ENCODE measurements at regions not wholly inside any gene's neighbourhood (a gene's known extent, or its start where the extent isn't known, plus 50 kb on each side); places are given as distances from the start of the nearest gene placed in this dataset.

DNA sequence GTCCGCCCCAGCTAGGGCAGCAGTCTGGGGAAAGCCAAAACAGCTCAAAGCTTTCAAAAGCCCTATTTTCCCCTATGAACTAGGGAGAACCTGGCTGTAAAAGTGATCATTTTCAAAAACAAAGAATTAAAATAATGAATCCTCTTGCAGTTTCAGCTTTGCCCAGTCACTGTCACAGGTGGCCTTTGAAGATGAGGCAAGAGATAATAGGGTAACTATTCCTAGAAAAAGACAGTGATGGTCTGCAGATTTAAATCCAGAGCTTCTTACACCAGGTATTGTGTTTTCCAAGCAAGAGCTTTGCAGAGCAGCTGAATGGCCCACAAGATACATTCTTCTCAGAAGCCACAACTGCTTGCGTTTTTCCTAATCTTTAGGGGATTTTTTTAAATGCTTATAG lies 80.2 kb upstream of the NUDT4 start:
- DNase-seq (ENCODE audit: low read depth in 2 of 2): no peak

DNA sequence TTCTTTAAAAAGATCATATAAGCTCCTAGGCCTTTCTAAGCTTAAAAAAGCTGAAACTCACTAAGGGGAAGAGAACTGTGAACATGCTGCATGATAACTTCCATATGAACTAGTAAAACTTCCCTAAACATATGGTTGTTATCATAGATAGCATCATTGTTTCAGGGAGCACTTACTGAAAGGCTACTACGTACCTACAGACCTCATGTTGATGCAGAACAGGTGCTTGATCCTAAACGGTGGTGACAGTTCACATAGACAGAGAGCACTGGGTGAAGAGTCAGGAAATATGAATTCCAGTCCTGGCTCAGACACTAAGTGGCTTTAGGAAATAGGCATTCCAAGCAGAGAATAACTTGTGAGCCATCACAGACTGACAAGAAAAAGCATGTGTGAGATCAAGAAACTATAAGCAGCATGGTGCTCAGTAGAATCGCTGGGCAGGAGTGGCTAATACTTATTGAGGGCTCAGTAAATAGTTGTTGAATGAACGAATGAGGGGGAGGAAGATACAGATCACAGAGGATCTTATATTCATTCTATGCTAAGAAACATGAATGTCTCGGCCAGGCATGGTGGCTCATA lies 78.4 kb upstream of the NUDT4 start:
- DNase-seq (ENCODE audit: low read depth in 2 of 2): no peak

GRCh38 chr12:93300611-93301021 lies 77.1 kb upstream of the NUDT4 start:
- DNase-seq (ENCODE audit: low read depth in 2 of 2): no peak

DNA sequence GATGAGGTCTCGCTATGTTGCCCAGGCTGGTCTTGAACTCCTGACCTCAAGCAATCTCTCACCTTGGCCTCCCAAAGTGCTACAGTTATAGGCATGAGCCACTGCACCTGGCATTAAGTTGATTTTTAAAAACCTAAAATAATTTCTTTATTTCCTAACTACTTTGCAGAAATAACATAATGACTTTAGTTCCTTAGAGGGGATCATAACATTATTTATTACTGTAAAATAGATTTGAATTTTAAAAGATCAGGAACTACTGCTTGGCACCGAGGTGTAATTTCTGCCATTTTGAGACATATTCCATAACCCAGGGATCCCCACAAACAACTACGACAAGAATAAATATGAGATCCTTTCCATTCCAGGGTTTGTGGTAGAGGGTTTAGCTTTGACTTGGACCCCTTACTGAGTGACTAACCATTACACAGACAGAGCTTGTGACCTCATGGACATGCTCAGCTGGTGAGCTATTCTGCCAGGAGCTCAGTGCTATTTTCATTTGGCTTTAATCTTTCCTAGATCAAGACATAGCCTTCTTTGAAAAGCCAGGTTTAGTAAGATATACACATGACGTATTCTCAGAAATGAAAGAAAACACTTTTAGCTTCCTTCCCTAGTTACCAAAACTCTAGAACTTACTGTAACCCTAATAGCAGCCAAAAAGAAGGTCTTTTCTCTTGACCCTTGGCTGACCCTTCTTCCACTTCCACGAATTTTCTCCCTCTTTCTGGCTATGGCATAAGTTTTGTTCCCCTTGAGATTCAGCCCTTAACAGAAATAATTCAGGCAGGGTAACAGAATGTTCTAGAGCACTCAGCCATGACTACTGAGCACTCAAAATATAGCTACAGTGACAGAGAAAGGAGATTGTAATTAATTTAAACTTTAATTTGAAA lies 75.1 kb upstream of the NUDT4 start:
- no peak for DNase-seq (ENCODE audit: low read depth in 2 of 2)

DNA sequence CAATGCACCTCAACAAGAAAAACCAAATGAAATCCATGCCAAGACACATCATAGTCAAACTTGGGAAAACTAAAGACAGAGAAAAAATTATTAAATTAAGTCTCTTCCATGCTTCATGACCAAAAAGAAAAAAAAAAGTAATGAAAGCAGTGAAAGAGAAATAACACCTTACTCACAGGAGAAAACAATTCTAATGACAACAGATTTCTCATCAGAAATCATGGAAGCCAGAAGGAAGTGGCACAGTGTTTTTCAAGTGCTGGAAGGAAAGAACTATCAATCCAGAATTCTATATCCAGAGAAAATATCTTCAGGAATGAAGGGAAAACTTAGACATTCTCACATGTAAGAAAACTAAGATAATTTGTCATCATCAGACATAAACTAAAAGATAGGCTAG lies 71.1 kb upstream of the NUDT4 start:
- DNase-seq (ENCODE audit: low read depth in 2 of 2): no peak

DNA sequence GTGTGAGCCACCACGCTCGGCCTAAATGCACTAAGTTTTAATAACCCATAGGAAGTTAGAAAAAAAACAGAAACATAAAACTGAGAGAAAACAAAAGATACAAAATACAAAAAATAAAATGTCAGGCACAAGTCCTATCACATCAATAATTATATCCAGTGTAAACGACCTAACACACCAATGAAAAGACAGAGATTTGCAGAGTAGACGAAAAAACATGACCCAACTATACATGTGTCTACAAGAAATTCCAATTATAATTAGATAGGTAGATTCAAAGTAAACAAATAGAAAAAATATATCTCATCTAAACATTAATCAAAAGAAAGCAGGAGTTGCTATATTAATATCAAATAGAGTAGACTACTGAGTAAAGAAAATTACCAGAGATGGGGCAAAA lies 69.4 kb upstream of the NUDT4 start:
- no peak for DNase-seq (ENCODE audit: low read depth in 2 of 2)

DNA sequence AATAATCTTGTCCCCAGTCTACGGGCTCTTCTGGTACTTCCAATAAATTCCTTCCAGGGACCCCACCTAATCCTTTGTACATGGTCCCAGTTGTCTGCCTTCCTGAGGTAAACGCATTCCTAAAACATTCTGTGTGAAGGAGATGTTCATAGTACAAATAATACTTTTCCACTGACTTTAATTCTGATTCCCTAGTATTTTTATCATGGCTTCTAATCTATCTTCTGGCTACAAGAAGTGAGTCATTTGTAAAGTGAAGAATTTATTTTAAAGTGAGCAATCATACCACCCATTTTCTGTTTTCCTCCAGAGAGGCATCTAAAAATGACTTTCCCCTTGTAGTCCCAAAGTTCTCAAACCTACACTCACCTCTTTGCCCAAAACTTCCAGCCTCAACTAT lies 65.9 kb upstream of the NUDT4 start:
- no peak for DNase-seq (ENCODE audit: low read depth in 2 of 2)

DNA sequence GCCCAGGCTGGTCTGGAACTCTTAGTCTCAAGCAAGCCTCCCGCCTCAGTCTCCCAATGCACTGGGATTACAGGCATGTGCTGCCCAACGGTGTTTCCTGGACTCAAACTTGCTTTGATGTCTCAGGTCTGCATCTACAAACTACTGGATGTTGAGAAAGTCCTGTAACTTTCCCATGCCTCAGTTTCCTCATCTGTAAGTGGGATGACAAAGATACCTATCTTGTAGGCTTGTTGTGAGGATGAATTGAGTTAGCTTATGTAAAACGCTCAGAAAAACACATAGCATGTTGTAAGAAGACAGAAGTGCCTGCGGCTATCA lies 63.6 kb upstream of the NUDT4 start:
- DNase-seq (ENCODE audit: low read depth in 2 of 2): no peak

DNA sequence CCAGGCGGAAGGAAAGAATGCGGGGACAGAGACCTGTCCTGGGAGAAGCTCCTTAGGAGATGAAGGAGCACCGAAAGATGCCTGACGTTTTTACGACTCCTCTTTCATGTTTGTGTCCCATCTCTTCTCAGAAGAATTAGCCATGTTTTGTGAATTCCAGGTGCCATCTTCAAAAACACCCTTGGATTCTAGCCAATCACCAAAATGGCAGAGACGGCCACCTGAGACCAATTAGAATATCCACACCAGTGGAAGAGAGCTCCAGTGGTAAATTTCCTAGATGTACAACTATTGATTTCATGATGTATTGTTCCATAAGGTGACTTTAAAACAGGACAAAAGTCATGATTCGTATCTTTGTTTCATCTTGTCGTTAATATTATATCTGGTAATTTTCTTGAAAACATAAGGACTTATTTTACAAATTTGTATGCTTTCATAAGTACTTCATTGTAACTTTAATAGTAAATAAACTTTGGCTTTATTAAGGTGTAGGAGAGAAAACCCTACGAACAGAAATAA lies 62.3 kb upstream of the NUDT4 start:
- no peak for DNase-seq (ENCODE audit: low read depth in 2 of 2)

DNA sequence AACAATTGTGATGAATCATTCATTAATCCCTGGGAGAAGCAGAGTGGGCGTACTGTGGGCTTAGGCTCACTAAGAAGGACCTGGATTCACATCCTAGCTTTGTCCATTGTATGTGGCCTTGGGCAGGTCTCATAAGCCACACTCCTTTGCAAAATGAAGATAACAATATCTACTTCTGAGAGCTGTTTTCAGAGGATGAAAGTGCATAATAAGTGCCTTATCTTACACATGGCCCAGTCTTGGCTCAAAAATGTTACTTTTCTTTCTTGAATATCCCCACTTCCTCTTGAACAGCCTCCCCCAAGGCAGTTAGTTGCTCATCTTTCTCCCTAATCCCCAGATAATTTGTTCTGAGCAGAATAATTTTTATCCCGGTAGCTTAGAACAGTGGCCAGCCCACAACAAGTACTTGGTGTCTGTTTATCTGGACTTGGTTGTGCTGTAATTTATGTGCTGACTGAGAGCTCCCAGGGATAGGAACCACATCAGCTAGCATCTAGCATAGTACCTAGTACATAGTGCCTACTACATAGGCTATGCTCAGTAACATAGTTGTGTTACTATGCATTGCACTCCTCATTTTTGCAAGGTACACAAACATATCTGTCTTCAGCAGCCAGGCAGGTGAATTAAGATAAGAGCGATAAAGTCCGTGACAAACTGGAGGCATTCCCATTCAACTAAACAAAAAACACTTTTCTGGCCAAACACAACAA lies 61.7 kb upstream of the NUDT4 start:
- DNase-seq (ENCODE audit: low read depth in 2 of 2): no peak

DNA sequence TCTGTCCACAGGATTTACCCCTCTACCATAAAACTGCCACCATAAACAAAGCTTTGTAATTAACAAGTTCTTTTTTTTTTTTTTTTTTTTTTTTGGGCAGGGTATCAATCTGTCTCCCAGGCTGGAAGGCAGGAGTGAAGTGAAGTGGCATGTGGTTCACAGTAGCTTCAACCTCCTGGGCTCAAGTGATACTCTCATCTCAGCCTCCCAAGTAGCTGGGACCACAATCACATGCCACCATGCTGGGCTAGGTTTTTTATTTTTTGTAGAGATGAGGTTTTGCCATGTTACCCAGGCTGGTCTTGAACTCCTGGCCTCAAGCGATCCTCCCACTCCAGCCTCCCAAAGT lies 61.1 kb upstream of the NUDT4 start:
- no peak for DNase-seq (ENCODE audit: low read depth in 2 of 2)

DNA sequence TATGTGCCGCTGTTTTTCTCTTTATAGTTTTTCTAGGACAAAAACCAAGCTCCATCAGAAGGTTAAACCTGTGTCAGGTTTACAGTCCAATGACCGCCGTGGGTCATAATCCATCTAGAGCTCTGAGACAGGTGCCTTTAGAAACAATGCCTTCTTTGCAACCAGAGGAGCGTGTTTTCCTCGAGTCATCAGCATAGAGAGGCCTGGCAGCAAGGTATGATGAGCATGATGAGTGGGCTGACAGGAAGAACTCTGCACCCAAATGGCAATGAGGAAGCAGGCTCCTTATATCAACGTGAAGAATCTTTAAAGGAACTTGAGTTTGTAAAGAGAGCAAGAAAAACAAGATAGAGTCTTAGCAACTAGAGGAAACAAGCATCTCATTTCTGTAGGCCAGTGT lies 60.5 kb upstream of the NUDT4 start:
- no peak for DNase-seq (ENCODE audit: low read depth in 2 of 2)

DNA sequence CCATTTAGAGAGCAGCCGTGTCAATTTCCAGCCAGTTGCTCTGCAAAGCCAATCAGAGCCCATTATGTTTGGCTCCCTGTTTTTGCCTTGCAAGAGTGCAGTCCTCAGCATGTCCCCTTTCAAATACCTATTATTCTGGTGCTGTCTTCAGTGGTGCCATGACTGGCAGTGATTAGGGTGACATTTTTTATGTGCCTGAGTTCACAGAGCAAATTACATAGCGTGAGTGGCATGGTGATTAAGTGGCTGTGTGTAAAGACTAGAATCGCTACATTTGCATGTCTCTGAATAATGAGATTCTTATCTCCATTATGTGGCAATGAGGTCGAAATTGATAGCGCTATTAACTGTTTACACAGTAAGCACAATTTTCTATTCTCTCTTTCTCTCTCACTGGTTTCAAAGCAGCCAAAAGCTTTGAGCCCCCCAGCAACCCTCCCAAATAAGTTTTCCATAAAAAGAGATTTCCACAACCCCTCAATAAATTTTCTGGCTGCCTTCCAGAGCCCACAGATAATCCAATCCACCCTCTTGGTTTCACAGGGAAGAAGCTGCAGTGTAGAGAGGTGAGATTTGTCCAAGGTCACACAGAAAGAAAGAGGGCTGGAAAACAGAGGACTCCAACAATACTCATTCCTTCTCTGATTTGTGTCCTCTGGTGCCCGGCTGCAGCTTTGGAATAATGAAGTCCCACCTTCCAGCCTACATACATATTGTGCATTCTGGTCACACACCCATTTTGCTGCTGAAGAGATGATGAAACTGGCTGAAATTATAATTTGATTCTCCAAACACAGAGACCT lies 58.8 kb upstream of the NUDT4 start:
- DNase-seq (ENCODE audit: low read depth in 2 of 2): no peak

DNA sequence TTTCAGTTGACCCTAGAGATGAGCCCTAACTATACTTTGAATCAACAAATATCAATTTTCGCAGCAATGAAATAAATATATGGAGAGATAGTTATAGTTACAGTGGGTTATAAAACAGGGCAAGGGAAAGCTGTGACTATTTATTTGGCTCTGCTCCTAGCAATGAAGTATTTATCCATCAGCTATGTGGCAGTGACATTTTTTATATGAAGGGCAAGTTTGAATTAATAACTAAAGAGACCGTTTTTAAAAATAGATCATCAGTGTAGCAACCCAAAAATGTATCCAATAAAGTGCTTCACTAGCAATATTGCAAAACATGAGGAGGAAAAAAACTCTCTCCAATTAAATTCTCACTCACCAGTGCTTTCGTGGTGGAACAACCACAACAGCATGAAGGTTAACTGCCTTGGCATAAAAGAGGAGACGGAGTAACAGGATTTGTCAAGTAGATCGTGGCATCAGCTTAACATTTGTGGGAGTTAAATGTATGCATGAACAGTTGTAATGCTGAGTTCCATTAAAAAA lies 58.1 kb upstream of the NUDT4 start:
- no peak for DNase-seq (ENCODE audit: low read depth in 2 of 2)

- no peak for DNase-seq (ENCODE audit: low read depth in 2 of 2)
Measured at GRCh38 chr12:93322784-93323183, 54.9 kb upstream of the NUDT4 start.

DNA sequence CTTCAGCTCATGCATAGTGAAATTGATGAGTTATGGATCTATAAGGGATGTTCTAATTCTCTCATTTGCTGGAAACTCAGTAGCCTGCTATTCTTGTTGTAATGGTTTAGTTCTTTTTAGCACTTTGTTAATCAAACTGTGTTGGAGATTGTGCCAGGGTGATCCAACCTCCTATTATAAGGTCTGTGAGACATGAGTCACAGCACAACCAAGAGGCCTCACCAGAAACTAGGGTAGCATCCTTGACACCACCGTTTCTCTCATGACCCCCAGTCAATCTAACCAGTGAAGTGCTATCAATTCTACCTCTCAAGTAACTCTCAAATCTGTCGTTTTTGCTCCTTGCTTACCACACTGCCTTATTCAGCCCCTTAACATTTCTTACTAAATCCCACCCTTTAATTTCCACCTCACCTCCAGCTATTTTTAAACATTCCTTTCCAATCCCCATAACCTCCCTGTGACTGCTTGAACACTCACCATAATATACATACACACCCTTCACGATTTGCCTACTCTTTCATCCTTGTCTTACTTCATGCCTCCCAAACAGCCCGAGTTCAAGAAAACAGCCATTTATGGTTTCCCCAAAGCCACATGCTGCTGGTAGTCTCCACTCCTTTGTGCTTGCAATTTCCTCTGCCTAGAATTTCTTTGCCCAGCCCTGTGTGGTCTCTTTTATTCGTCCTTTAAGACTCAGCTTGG lies 53.9 kb upstream of the NUDT4 start:
- DNase-seq (ENCODE audit: low read depth in 2 of 2): no peak

DNA sequence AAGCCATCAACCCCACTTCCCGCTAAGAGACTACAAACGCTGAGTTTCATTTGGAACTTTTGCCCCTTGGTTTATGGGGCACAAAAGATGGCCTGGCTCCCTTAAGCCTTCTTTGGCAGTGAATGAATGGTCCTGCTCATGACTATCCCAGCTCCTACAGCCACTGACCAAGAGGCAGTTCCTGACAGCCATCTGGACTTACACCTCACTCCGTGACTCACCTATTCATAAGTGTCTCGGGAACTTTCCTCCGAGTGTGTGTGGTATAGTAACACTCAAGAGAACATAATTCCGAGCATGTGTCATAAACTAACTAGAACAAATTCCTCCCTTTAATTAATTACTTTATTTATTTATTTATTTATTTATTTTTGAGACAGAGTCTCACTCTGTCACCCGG lies 51.9 kb upstream of the NUDT4 start:
- no peak for DNase-seq (ENCODE audit: low read depth in 2 of 2)

Data from stimulated activated CD4-positive, alpha-beta T cell treated with anti-CD3 and anti-CD28 coated beads, Interleukin-15, amount 100 ng/mL, for 48 hours (primary cell).